Testis (tissue), 2 donors: ENCODE measurements at regions not wholly inside any gene's neighbourhood (a gene's known extent, or its start where the extent isn't known, plus 50 kb on each side); places are given as distances from the start of the nearest gene placed in this dataset.

Experiments
- POLR2A ChIP-seq: fragments of 450-650 bp; IDR thresholded peaks from one replicate; pipeline ENCODE4 v1.6.1; 2017; ENCODE audit warnings: antibody characterized with exemption, mild to moderate bottlenecking, moderate library complexity
- TF ChIP-seq, protein P1 (sequence below), 3 experiments: fragments of 450-650 bp in 2 of 3; fragments of 200-600 bp in 1 of 3; sonication (generic) in 1 of 3; IDR thresholded peaks; one replicate each; pipeline ENCODE4 v1.5.1; 2016 to 2019; ENCODE audit warnings: antibody characterized with exemption in 3 of 3, mild to moderate bottlenecking in 2 of 3, moderate library complexity in 1 of 3

DNA sequence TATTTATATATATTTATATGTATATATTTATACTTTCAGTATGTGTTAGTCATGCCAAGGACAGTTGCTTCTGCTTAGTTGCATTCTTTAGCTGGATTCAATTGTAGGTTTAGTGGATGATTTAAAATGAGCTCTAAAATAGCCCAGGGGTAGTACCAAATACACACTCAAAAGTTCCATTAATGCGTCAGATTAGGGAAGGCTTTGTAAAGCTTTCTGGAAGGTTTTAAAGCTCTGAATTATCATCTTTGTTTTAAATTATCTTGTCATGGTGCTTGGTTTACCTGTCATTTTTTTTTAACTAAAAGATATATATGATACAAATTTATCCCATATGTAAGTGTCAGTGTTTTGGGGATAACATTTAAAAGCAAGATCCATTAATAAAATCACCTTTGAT is 242.7 kb upstream of the ADAMTS5 start:
- no peak for TF ChIP-seq POLR2A
- TF ChIP-seq, protein P1, sequence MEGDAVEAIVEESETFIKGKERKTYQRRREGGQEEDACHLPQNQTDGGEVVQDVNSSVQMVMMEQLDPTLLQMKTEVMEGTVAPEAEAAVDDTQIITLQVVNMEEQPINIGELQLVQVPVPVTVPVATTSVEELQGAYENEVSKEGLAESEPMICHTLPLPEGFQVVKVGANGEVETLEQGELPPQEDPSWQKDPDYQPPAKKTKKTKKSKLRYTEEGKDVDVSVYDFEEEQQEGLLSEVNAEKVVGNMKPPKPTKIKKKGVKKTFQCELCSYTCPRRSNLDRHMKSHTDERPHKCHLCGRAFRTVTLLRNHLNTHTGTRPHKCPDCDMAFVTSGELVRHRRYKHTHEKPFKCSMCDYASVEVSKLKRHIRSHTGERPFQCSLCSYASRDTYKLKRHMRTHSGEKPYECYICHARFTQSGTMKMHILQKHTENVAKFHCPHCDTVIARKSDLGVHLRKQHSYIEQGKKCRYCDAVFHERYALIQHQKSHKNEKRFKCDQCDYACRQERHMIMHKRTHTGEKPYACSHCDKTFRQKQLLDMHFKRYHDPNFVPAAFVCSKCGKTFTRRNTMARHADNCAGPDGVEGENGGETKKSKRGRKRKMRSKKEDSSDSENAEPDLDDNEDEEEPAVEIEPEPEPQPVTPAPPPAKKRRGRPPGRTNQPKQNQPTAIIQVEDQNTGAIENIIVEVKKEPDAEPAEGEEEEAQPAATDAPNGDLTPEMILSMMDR (IDR thresholded peaks at IDR 0.05): no peak
